Posterior vena cava (tissue), 2 donors: ENCODE measurements at regions not wholly inside any gene's neighbourhood (a gene's known extent, or its start where the extent isn't known, plus 50 kb on each side); places are given as distances from the start of the nearest gene placed in this dataset.
A peak's percentile ranks its signal among the peaks of the same experiment; 100 is the strongest.

ENCODE experiments used
- DNase-seq: peaks from one replicate; pipeline ENCODE4 v3.0.0-alpha.2; 2020; ENCODE audit warnings: low spot score
- intact Hi-C, 2 donors: fragments of 100-400 bp; cut with DNase I; formaldehyde crosslinking; loops; one replicate each; pipeline versions ENCODE4 v1.14.1 to v1.14.2; 2022 to 2023
- donor health status: DM: yes; HTN: yes; CAD: no.
- donor health status: DM: yes; HTN: yes; CAD: no.

GRCh38 chr5:133819977-133820471 lies 148.4 kb downstream of the C5orf15 start:
- intact Hi-C loops: no loop called here
- DNase-seq: no peak

GRCh38 chr5:133818869-133819600 lies 149.4 kb downstream of the C5orf15 start:
- no peak for DNase-seq
- intact Hi-C loops: no loop called here

- intact Hi-C loops: no loop called here
- DNase-seq: peak; percentile 89
Observed at GRCh38 chr5:133818031-133818431, 150.4 kb downstream of the C5orf15 start.

- intact Hi-C loops: no loop called here
- DNase-seq: no peak
Observed at GRCh38 chr5:133817456-133817855, 151.0 kb downstream of the C5orf15 start.

- DNase-seq: no peak
- intact Hi-C loops: no loop called here
Observed at GRCh38 chr5:133816791-133817190, 151.6 kb downstream of the C5orf15 start.

GRCh38 chr5:133814152-133814551 lies 154.3 kb downstream of the C5orf15 start:
- intact Hi-C loops: no loop called here
- DNase-seq: no peak

- no peak for DNase-seq
- intact Hi-C loops: no loop called here
Observed at GRCh38 chr5:133811168-133811567, 157.3 kb downstream of the C5orf15 start.

- intact Hi-C loops: no loop called here
- no peak for DNase-seq
Observed at GRCh38 chr5:133809801-133810200, 158.6 kb downstream of the C5orf15 start.

- DNase-seq: no peak
- intact Hi-C loops: no loop called here
Observed at GRCh38 chr5:133807348-133807747, 161.1 kb downstream of the C5orf15 start.

GRCh38 chr5:133806847-133807246 lies 161.6 kb downstream of the C5orf15 start:
- no peak for DNase-seq
- intact Hi-C loops: no loop called here

GRCh38 chr5:133801955-133802751 lies 166.3 kb downstream of the C5orf15 start:
- peak; percentile 92 for DNase-seq
- intact Hi-C loops: loop anchor here in 1 of 2 donors (5.0 kb wide), 1 partner anchor 70 kb away; no protein-coding TSS in a partner anchor

- intact Hi-C loops: loop anchor here in 1 of 2 donors (5.0 kb wide), 1 partner anchor 71 kb away; no protein-coding TSS in a partner anchor
Observed at GRCh38 chr5:133801431-133801830, 167.0 kb downstream of the C5orf15 start.

GRCh38 chr5:133799571-133800237 lies 168.7 kb downstream of the C5orf15 start:
- intact Hi-C loops: loop anchor here in 1 of 2 donors (5.0 kb wide), 1 partner anchor 73 kb away; no protein-coding TSS in a partner anchor
- DNase-seq: no peak

More at GRCh38 chr5:133801431-133801830, 167.0 kb downstream of the C5orf15 start:
- no peak for DNase-seq

- intact Hi-C loops: no loop called here
- DNase-seq: no peak
Observed at GRCh38 chr5:133797167-133797566, 171.3 kb downstream of the C5orf15 start.

GRCh38 chr5:133796186-133796585 lies 172.2 kb downstream of the C5orf15 start:
- DNase-seq: no peak
- intact Hi-C loops: no loop called here

- DNase-seq: no peak
- intact Hi-C loops: no loop called here
Observed at GRCh38 chr5:133794771-133795415, 173.5 kb downstream of the C5orf15 start.

- intact Hi-C loops: no loop called here
- DNase-seq: no peak
Observed at GRCh38 chr5:133793756-133794465, 174.5 kb downstream of the C5orf15 start.

GRCh38 chr5:133792655-133793054 lies 175.8 kb downstream of the C5orf15 start:
- intact Hi-C loops: no loop called here
- DNase-seq: no peak

- no peak for DNase-seq
- intact Hi-C loops: no loop called here
Observed at GRCh38 chr5:133792024-133792423, 176.4 kb downstream of the C5orf15 start.
